Calu3 (cell line): ENCODE measurements at regions not wholly inside any gene's neighbourhood (a gene's known extent, or its start where the extent isn't known, plus 50 kb on each side); places are given as distances from the start of the nearest gene placed in this dataset.

Source experiments
- BruUV-seq: library from RNA; stranded (reverse); fragments of 400-500 nt; replicated peaks from 2 replicates; lab custom pipeline; 2021; lab: Mats Ljungman, UMichigan
- CTCF ChIA-PET: fragments of 300-600 bp; sonication (Branson Sonifier 250); formaldehyde crosslinking; loops from one replicate; lab custom pipeline; 2022; ENCODE audit warnings: antibody characterized with exemption; lab: Charles Lee
- DNase-seq: peaks from one replicate; pipeline ENCODE4 v3.0.0; 2022
- H3K27ac Mint-ChIP-seq: one replicate; pipeline ENCODE4 v1.8.0; 2022; ENCODE audit warnings: mixed read lengths; ENCODE audit not compliant: unreplicated experiment
- H3K27me3 Mint-ChIP-seq: one replicate; pipeline ENCODE4 v1.8.0; 2022; ENCODE audit warnings: mixed read lengths; ENCODE audit not compliant: unreplicated experiment
- H3K36me3 Mint-ChIP-seq: one replicate; pipeline ENCODE4 v1.8.0; 2022; ENCODE audit warnings: mild to moderate bottlenecking, moderate library complexity, mixed read lengths; ENCODE audit not compliant: insufficient read depth, unreplicated experiment
- H3K4me1 Mint-ChIP-seq: one replicate; pipeline ENCODE4 v1.8.0; 2022; ENCODE audit warnings: mild to moderate bottlenecking, low read depth, mixed read lengths; ENCODE audit not compliant: unreplicated experiment
- H3K4me3 Mint-ChIP-seq: one replicate; pipeline ENCODE4 v1.8.0; 2022; ENCODE audit warnings: mild to moderate bottlenecking, low read depth, moderate library complexity, mixed read lengths; ENCODE audit not compliant: unreplicated experiment
- H3K9me3 Mint-ChIP-seq: one replicate; pipeline ENCODE4 v1.8.0; 2022; ENCODE audit warnings: low read depth, mixed read lengths; ENCODE audit not compliant: unreplicated experiment
- intact Hi-C: fragments of 100-400 bp; cut with micrococcal nuclease; formaldehyde crosslinking; loops from one replicate; pipeline ENCODE4 v1.10.0; 2022; ENCODE audit not compliant: unreplicated experiment
- TF ChIP-seq, protein P1 (sequence below): fragments of 200-600 bp; IDR thresholded peaks from one replicate; pipeline ENCODE4 v1.8.0; 2022; ENCODE audit warnings: antibody characterized with exemption; ENCODE audit not compliant: unreplicated experiment

DNA sequence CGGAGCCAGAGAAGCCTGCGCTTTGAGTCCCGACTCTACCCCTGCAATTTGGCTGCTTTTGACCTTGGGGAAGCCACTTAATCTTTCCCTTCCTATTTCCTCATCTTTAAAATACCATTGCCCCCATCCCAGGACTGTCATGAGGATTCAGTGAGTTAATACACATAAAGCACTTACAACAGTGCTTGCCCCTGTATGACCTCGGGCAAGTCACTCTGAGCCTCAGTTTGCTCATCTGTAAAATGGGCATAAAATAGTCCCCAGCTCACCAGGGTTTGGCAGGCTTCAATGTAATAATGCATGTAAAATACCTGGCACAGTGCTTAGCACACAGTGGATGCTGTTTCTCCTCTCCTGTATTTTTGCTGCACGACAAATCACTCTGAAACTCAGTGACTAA, 278.7 kb upstream of the PWP1 start:
- no peak for DNase-seq
- H3K36me3 Mint-ChIP-seq, result no peaks in the 10 kb centered on the region
- peaks cover 62% of the 10 kb centered on the region for H3K27me3 Mint-ChIP-seq
- no peaks in the 10 kb centered on the region for H3K9me3 Mint-ChIP-seq
- TF ChIP-seq, protein P1, sequence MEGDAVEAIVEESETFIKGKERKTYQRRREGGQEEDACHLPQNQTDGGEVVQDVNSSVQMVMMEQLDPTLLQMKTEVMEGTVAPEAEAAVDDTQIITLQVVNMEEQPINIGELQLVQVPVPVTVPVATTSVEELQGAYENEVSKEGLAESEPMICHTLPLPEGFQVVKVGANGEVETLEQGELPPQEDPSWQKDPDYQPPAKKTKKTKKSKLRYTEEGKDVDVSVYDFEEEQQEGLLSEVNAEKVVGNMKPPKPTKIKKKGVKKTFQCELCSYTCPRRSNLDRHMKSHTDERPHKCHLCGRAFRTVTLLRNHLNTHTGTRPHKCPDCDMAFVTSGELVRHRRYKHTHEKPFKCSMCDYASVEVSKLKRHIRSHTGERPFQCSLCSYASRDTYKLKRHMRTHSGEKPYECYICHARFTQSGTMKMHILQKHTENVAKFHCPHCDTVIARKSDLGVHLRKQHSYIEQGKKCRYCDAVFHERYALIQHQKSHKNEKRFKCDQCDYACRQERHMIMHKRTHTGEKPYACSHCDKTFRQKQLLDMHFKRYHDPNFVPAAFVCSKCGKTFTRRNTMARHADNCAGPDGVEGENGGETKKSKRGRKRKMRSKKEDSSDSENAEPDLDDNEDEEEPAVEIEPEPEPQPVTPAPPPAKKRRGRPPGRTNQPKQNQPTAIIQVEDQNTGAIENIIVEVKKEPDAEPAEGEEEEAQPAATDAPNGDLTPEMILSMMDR, result no peak
- no TSS peak for BruUV-seq
- no peaks in the 10 kb centered on the region for H3K4me1 Mint-ChIP-seq
- intact Hi-C loops, result no loop called here
- CTCF ChIA-PET, result no interaction called here
- H3K27ac Mint-ChIP-seq, result no peak overlapping the region
- H3K4me3 Mint-ChIP-seq, result no peak overlapping the region

DNA sequence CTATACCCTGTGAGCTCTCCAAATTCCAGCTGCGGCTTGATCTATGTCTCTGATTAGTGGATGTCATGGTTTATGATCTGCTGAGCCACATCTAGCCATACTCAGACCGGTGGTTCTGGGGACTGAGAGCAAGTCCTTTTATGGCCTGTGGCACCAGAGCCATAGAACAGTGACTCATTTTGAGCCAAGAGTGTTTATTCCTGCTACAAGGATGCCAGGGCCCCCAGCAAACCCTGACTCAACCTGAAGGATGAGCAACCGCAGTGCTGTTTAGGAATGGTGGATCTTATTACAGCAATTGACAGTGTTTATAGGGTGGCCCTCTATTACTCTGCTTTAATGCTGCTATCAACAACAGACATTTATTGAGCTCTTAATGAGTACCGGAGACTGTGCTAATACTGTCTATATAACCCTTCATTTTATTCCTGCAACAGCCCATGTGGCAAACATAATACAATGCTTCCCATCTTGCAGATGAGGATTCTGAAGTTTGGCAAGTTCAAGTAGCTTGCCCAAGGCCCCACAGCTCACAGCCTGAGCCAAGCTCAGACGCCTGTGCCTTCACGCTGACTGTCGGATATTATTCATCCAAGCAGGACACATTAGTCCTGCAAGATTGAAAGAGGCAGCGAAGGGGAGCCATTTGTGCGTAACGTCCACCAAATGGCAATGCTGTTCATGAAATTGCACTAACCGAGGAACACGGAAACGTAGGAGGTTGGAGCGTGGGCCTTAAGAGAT, 273.6 kb upstream of the PWP1 start:
- TF ChIP-seq, protein P1, result no peak
- BruUV-seq, result no TSS peak
- Mint-ChIP-seq H3K4me3 (no peak overlapping the region), H3K27ac (no peak overlapping the region), H3K4me1 (no peaks in the 10 kb centered on the region), H3K9me3 (no peaks in the 10 kb centered on the region), H3K27me3 (peaks cover 78% of the 10 kb centered on the region), H3K36me3 (no peaks in the 10 kb centered on the region)
- DNase-seq, result no peak
- intact Hi-C loops, result no loop called here
- CTCF ChIA-PET, result no interaction called here

DNA sequence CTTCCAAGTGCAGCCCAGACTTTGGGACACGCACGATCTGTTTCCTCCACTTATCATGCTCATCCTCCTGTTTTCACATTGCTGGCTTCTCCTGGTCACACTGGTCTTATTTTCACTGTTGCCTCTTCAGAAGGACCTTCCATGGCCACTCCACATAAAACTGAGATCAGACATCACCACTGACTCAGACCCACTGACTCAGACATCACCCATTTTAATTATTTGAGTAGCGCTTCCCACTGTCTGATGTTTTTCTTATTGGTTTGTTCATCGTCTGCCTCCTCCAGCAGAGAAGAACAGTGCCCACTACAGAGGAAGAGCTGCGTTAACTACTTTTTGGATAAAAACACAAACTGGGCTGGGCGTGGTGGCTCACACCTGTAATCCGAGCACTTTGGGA, 270.5 kb upstream of the PWP1 start:
- Mint-ChIP-seq H3K36me3 (no peaks in the 10 kb centered on the region), H3K4me1 (no peaks in the 10 kb centered on the region), H3K27ac (no peak overlapping the region), H3K9me3 (no peaks in the 10 kb centered on the region), H3K4me3 (no peak overlapping the region), H3K27me3 (peaks cover 78% of the 10 kb centered on the region)
- DNase-seq, result no peak
- intact Hi-C loops, result no loop called here
- no TSS peak for BruUV-seq
- TF ChIP-seq, protein P1, result no peak
- CTCF ChIA-PET, result interaction anchor here (1.0 kb wide), 1 partner anchor 13 kb away, joined by 4 read pairs; no protein-coding TSS in a partner anchor

DNA sequence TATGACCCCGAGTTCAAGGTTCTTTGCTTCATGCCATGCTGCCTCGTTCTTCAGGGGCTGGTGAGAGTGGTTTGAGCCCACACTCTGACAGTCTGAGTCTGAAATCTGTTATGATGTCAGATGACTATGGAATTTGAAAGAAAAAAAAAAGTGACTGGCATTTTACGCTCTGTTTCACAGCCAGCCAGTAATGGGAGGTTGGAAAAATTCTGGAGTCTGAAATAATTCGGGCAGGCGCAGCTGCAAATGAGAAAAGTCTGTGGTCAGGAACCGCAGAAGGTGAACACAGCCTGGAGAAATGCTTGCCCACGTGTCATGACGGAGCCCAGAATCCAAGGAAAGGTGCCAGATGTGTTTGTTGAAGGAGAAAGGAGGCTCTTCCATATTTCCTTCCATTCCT, 269.8 kb upstream of the PWP1 start:
- no TSS peak for BruUV-seq
- peaks cover 78% of the 10 kb centered on the region for H3K27me3 Mint-ChIP-seq
- H3K4me3 Mint-ChIP-seq, result no peak overlapping the region
- H3K9me3 Mint-ChIP-seq, result no peaks in the 10 kb centered on the region
- no peak overlapping the region for H3K27ac Mint-ChIP-seq
- intact Hi-C loops, result no loop called here
- TF ChIP-seq, protein P1, result no peak
- no peaks in the 10 kb centered on the region for H3K4me1 Mint-ChIP-seq
- CTCF ChIA-PET, result interaction anchor here (1.0 kb wide), 1 partner anchor 13 kb away, joined by 4 read pairs; no protein-coding TSS in a partner anchor
- no peak for DNase-seq
- no peaks in the 10 kb centered on the region for H3K36me3 Mint-ChIP-seq
